ENCODE measurements at regions not wholly inside any gene's neighbourhood (a gene's known extent, or its start where the extent isn't known, plus 50 kb on each side); places are given as distances from the start of the nearest gene placed in this dataset.
A peak's percentile ranks its signal among the peaks of the same experiment; 100 is the strongest.

- Histone ChIP-seq H3K9ac (ENCODE audit: low read length) (no peak overlapping the region), H3K4me2 (ENCODE audit: low read depth, low read length) (no peak overlapping the region)
- TF ChIP-seq CTCF (IDR thresholded peaks at IDR 0.05; ENCODE audit: low read length) (no peak), EZH2phosphoT487 (IDR thresholded peaks at IDR 0.05; ENCODE audit: low read length) (no peak), EZH2 (optimal IDR thresholded peaks at IDR 0.05; ENCODE audit: low read depth, low read length) (no peak)
Observed at GRCh38 chr3:87795701-87796100, 263.1 kb downstream of the CGGBP1 start.

GRCh38 chr3:87793337-87793877 is 265.4 kb downstream of the CGGBP1 start:
- no peaks in the 10 kb centered on the region for H3K27me3 ChIP-seq (replicated peaks; ENCODE audit: insufficient read depth, low read length)
- no peak overlapping the region for H3K4me2 ChIP-seq (ENCODE audit: low read depth, low read length)
- H3K9me3 ChIP-seq (replicated peaks; ENCODE audit: insufficient read depth, low read length): no peaks in the 10 kb centered on the region
- no peaks in the 10 kb centered on the region for H3K79me2 ChIP-seq (ENCODE audit: low read length)
- DNase-seq: no peak
- no peaks in the 10 kb centered on the region for H3K4me1 ChIP-seq (ENCODE audit: low read length)
- H3K9me2 ChIP-seq (replicated peaks; ENCODE audit: insufficient read depth, low read length): no peaks in the 10 kb centered on the region
- no peak overlapping the region for H3K27ac ChIP-seq (ENCODE audit: low read length)
- H4K20me1 ChIP-seq (ENCODE audit: insufficient read depth, low read length): no peaks in the 10 kb centered on the region
- no peak overlapping the region for H3K4me3 ChIP-seq (ENCODE audit: low read length)
- H3K9ac ChIP-seq (ENCODE audit: low read length): no peak overlapping the region
- no peak overlapping the region for H2AFZ ChIP-seq (ENCODE audit: low read length)
- H3K36me3 ChIP-seq (replicated peaks; ENCODE audit: insufficient read depth, low read length): no peaks in the 10 kb centered on the region
- no peak for TF ChIP-seq EZH2 (optimal IDR thresholded peaks at IDR 0.05; ENCODE audit: low read depth, low read length)
- no peak for TF ChIP-seq EZH2phosphoT487 (IDR thresholded peaks at IDR 0.05; ENCODE audit: low read length)
- TF ChIP-seq CTCF (IDR thresholded peaks at IDR 0.05; ENCODE audit: low read length): no peak
- no peaks in the 10 kb centered on the region for H3F3A ChIP-seq (ENCODE audit: insufficient read depth, low read length)

More at GRCh38 chr3:87795701-87796100, 263.1 kb downstream of the CGGBP1 start:
- H2AFZ ChIP-seq (ENCODE audit: low read length): no peak overlapping the region
- H3F3A ChIP-seq (ENCODE audit: insufficient read depth, low read length): no peaks in the 10 kb centered on the region
- no peaks in the 10 kb centered on the region for H3K4me1 ChIP-seq (ENCODE audit: low read length)
- no peaks in the 10 kb centered on the region for H3K9me2 ChIP-seq (replicated peaks; ENCODE audit: insufficient read depth, low read length)
- no peak overlapping the region for H3K4me3 ChIP-seq (ENCODE audit: low read length)
- no peaks in the 10 kb centered on the region for H3K9me3 ChIP-seq (replicated peaks; ENCODE audit: insufficient read depth, low read length)
- H4K20me1 ChIP-seq (ENCODE audit: insufficient read depth, low read length): no peaks in the 10 kb centered on the region
- no peaks in the 10 kb centered on the region for H3K27me3 ChIP-seq (replicated peaks; ENCODE audit: insufficient read depth, low read length)
- no peak for DNase-seq
- no peak overlapping the region for H3K27ac ChIP-seq (ENCODE audit: low read length)
- no peaks in the 10 kb centered on the region for H3K36me3 ChIP-seq (replicated peaks; ENCODE audit: insufficient read depth, low read length)
- H3K79me2 ChIP-seq (ENCODE audit: low read length): no peaks in the 10 kb centered on the region

- Histone ChIP-seq H2AFZ (ENCODE audit: low read length) (peak within 1 kb of the TSS; percentile 42; the same call in 1 of the 2 replicates), H3K9ac (ENCODE audit: low read length) (no peak within 1 kb of the TSS), H3K4me2 (ENCODE audit: low read depth, low read length) (peak within 1 kb of the TSS; percentile 35), H3K4me3 (ENCODE audit: low read length) (no peak within 1 kb of the TSS; the same call in 1 of the 2 replicates), H3K4me1 (ENCODE audit: low read length) (no peaks in the 10 kb centered on the region), H3F3A (ENCODE audit: insufficient read depth, low read length) (no peaks in the 10 kb centered on the region), H3K27me3 (replicated peaks; ENCODE audit: insufficient read depth, low read length) (no peaks in the 10 kb centered on the region), H3K79me2 (ENCODE audit: low read length) (no peaks in the 10 kb centered on the region), H3K9me2 (replicated peaks; ENCODE audit: insufficient read depth, low read length) (no peaks in the 10 kb centered on the region), H3K9me3 (replicated peaks; ENCODE audit: insufficient read depth, low read length) (no peaks in the 10 kb centered on the region), H3K36me3 (replicated peaks; ENCODE audit: insufficient read depth, low read length) (no peaks in the 10 kb centered on the region), H3K27ac (ENCODE audit: low read length) (no peak within 1 kb of the TSS), H4K20me1 (ENCODE audit: insufficient read depth, low read length) (no peaks in the 10 kb centered on the region)
- DNase-seq: no peak
- TF ChIP-seq CTCF (IDR thresholded peaks at IDR 0.05; ENCODE audit: low read length): no peak
- TF ChIP-seq EZH2 (optimal IDR thresholded peaks at IDR 0.05; ENCODE audit: low read depth, low read length): no peak
- no peak for TF ChIP-seq EZH2phosphoT487 (IDR thresholded peaks at IDR 0.05; ENCODE audit: low read length)
Observed at GRCh38 chr3:87792534-87793336, 266.1 kb downstream of the CGGBP1 start, which contains the start of gene HTR1F. Gene HTR1F (plus strand): TSS chr3:87792706.
